Loucy (cell line): ENCODE measurements at regions not wholly inside any gene's neighbourhood (a gene's known extent, or its start where the extent isn't known, plus 50 kb on each side); places are given as distances from the start of the nearest gene placed in this dataset.

Experiments
- EZH2phosphoT487 ChIP-seq: fragments of 200-600 bp; IDR thresholded peaks from 2 replicates; pipeline ENCODE4 v1.6.1; 2018; ENCODE audit warnings: antibody characterized with exemption, mild to moderate bottlenecking, moderate library complexity, borderline replicate concordance
- TF ChIP-seq, protein P1 (sequence below): fragments of 200-600 bp; sonication (generic); conservative IDR thresholded peaks from 2 replicates; pipeline ENCODE4 v1.5.1; 2014; ENCODE audit warnings: mild to moderate bottlenecking, antibody characterized with exemption, low read length

DNA sequence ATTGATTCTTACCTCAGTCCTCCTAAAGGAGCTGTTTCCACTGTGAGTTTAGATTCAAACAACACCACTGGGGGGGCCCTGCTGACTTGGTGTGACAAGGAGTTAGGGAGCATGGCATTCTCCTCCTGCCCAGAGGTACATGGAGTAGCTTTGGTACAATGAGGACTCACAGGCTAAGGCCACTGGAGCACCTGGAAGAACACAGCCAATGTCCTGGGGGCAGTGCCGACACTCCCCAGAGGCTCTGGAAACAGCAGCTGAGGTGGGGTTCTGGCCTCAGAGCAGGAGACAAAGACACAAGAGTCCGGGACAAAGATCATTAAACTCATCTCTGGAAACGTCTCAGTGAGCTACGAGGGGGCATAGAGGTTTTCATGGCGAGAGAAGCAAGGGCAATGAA is 69.7 kb upstream of the POMGNT2 start:
- TF ChIP-seq, protein P1, sequence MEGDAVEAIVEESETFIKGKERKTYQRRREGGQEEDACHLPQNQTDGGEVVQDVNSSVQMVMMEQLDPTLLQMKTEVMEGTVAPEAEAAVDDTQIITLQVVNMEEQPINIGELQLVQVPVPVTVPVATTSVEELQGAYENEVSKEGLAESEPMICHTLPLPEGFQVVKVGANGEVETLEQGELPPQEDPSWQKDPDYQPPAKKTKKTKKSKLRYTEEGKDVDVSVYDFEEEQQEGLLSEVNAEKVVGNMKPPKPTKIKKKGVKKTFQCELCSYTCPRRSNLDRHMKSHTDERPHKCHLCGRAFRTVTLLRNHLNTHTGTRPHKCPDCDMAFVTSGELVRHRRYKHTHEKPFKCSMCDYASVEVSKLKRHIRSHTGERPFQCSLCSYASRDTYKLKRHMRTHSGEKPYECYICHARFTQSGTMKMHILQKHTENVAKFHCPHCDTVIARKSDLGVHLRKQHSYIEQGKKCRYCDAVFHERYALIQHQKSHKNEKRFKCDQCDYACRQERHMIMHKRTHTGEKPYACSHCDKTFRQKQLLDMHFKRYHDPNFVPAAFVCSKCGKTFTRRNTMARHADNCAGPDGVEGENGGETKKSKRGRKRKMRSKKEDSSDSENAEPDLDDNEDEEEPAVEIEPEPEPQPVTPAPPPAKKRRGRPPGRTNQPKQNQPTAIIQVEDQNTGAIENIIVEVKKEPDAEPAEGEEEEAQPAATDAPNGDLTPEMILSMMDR = no peak
- TF ChIP-seq EZH2phosphoT487 = no peak
